GM12864 (cell line): ENCODE measurements at regions not wholly inside any gene's neighbourhood (a gene's known extent, or its start where the extent isn't known, plus 50 kb on each side); places are given as distances from the start of the nearest gene placed in this dataset.

ENCODE experiments used
- DNase-seq: peaks from one replicate; pipeline ENCODE4 v3.0.0-alpha.2; 2011; ENCODE audit warnings: low read depth
- H3K4me3 ChIP-seq: 2 replicates; pipeline ENCODE4 v1.5.1; 2011; ENCODE audit warnings: mild to moderate bottlenecking, low read depth, low read length, control low read depth
- TF ChIP-seq, protein P1 (sequence below): IDR thresholded peaks from 2 replicates; pipeline ENCODE4 v1.5.1; 2011; ENCODE audit warnings: low read depth, mild to moderate bottlenecking, moderate library complexity, low read length, control low read depth, inconsistent platforms; ENCODE audit errors: missing control alignments

GRCh38 chr7:142594078-142594477, 155.2 kb upstream of the PRSS1 start:
- TF ChIP-seq, protein P1, sequence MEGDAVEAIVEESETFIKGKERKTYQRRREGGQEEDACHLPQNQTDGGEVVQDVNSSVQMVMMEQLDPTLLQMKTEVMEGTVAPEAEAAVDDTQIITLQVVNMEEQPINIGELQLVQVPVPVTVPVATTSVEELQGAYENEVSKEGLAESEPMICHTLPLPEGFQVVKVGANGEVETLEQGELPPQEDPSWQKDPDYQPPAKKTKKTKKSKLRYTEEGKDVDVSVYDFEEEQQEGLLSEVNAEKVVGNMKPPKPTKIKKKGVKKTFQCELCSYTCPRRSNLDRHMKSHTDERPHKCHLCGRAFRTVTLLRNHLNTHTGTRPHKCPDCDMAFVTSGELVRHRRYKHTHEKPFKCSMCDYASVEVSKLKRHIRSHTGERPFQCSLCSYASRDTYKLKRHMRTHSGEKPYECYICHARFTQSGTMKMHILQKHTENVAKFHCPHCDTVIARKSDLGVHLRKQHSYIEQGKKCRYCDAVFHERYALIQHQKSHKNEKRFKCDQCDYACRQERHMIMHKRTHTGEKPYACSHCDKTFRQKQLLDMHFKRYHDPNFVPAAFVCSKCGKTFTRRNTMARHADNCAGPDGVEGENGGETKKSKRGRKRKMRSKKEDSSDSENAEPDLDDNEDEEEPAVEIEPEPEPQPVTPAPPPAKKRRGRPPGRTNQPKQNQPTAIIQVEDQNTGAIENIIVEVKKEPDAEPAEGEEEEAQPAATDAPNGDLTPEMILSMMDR, result no peak
- DNase-seq, result no peak
- H3K4me3 ChIP-seq, result no peak overlapping the region

- no peak for DNase-seq
- no peak overlapping the region for H3K4me3 ChIP-seq
- TF ChIP-seq, protein P1, result no peak
Measured at GRCh38 chr7:142593106-142593505, 156.2 kb upstream of the PRSS1 start.

DNA sequence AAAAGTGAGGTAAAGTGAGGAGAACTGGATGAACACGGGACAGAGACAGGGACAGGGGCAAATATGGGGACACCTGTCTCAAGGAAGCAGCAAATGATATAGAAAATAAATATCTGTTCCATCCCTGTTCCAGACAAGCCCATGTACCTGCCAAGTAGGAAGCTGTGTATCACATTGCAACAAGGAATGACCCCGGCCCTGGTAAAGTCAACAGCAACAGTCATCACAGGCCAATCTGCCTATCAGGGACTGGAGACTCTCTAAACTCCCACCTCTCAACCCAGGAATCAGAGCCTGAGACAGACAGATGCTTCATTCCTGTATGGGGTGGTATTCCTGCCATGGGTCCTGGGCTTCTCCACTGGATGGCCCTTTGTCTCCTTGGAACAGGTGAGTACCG, 156.6 kb upstream of the PRSS1 start:
- TF ChIP-seq, protein P1, result no peak
- no peak for DNase-seq
- H3K4me3 ChIP-seq, result no peak overlapping the region

GRCh38 chr7:142592231-142592630, 157.0 kb upstream of the PRSS1 start:
- TF ChIP-seq, protein P1, result no peak
- no peak overlapping the region for H3K4me3 ChIP-seq
- no peak for DNase-seq

DNA sequence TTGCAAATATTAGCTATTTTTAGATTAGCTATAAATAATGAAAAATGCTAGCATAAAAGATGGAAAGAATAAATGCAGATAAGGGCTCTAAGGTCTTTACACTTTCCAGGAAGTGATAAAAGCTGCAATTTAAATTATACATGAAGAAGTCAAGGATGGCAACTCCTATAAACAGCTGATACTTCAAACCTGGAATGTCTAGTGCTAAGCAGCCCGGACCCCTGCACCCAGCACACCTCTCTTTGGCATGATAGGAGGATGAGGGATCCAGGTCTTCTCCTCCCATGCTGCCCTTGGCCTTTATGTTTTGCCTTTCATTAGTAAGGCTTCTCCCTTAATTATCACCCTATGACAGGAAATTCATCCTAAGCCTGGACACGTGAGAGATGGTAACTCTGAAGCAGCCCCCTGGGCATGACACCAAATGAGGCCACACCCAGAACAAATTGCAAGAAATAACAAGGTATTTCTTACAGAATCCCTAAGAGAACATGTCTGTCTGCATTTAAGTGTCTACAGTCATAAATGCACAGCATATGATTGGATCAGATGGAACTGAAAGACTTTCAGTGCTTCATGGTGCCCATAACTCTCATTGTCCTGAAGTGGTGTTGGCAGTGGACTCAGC, 158.3 kb upstream of the PRSS1 start:
- TF ChIP-seq, protein P1, result no peak
- no peak for DNase-seq
- H3K4me3 ChIP-seq, result no peak overlapping the region

DNA sequence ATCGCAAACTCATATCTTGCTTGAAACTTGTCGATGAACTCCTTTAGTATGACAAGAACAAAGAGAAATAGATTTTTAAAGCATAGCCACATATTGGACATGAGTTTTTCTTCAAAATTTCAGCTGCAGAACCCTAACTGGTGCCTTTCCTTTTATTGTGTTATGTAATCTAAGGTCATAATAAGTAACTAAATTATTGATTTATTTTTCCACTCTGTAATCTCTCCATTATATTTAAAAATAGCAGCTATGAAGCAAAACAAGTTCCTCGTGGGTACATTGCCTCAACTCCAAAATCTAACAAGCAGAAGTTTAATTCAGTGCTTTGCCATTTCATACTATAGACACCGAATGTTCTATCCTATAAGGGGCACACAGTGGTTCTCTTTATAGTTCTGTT, 159.2 kb upstream of the PRSS1 start:
- no peak overlapping the region for H3K4me3 ChIP-seq
- TF ChIP-seq, protein P1, result no peak
- DNase-seq, result no peak

- no peak for DNase-seq
- H3K4me3 ChIP-seq, result no peak overlapping the region
- TF ChIP-seq, protein P1, result peak; percentile 72
Measured at GRCh38 chr7:142587578-142588191, 161.6 kb upstream of the PRSS1 start.
